ENCODE measurements at regions not wholly inside any gene's neighbourhood (a gene's known extent, or its start where the extent isn't known, plus 50 kb on each side); places are given as distances from the start of the nearest gene placed in this dataset.
"Not testable (repeated sequence)": the region's sequence is repeated elsewhere in the genome, so short reads cannot be mapped to it uniquely, and the experiment has no call there.

- TF ChIP-seq ATF3 (IDR thresholded peaks at IDR 0.05) (0 out of 2 replicates have a peak, but pooled peaks have one; percentile 11), ZNF764 (CRISPR knock-in tag; IDR thresholded peaks at IDR 0.05; ENCODE audit: low read depth) (peak; percentile 30; the same call in 1 of the 2 replicates), GTF2E2 (tag; IDR thresholded peaks at IDR 0.05) (peak; percentile 99), KHSRP (IDR thresholded peaks at IDR 0.05) (0 out of 2 replicates have a peak, but pooled peaks have one; percentile 51), NCOR1 (IDR thresholded peaks at IDR 0.05) (peak; percentile 89), ARID1B (IDR thresholded peaks at IDR 0.05) (peak; percentile 16; the same call in 1 of the 2 replicates), RAD21 (CRISPR knock-in tag; conservative IDR thresholded peaks at IDR 0.05 in 1 of 2, IDR thresholded peaks at IDR 0.05 in 1 of 2) (peak in 1 of 2 experiments; percentile 21; a peak in 1 of 4 replicates), TAF9B (IDR thresholded peaks at IDR 0.05; ENCODE audit: partially characterized antibody) (peak; percentile 84), ZNF561 (CRISPR knock-in tag; conservative IDR thresholded peaks at IDR 0.05) (0 out of 2 replicates have a peak, but pooled peaks have one; percentile 40), POLR2A (conservative IDR thresholded peaks at IDR 0.05) (peak; percentile 100), ZNF696 (CRISPR knock-in tag; conservative IDR thresholded peaks at IDR 0.05) (peak; percentile 75; the same call in 1 of the 2 replicates), MLLT1 (IDR thresholded peaks at IDR 0.05) (peak in 1 of 2 experiments; percentile 87; a peak in 2 of 4 replicates), POLR2G (IDR thresholded peaks at IDR 0.05; ENCODE audit: low read depth, low read length) (peak; percentile 66), MED1 (CRISPR knock-in tag; IDR thresholded peaks at IDR 0.05; ENCODE audit: borderline replicate concordance) (0 out of 2 replicates have a peak, but pooled peaks have one; percentile 41), HOXB6 (CRISPR knock-in tag; IDR thresholded peaks at IDR 0.05; ENCODE audit: borderline replicate concordance) (0 out of 2 replicates have a peak, but pooled peaks have one; percentile 61), POLR2H (tag; IDR thresholded peaks at IDR 0.05; ENCODE audit: low read depth) (peak; percentile 97), LEF1 (IDR thresholded peaks at IDR 0.05) (peak; percentile 35; the same call in 1 of the 2 replicates), NFXL1 (CRISPR knock-in tag; IDR thresholded peaks at IDR 0.05) (peak; percentile 28; the same call in 1 of the 2 replicates), ZNF253 (CRISPR knock-in tag; conservative IDR thresholded peaks at IDR 0.05) (peak; percentile 87; the same call in 1 of the 2 replicates), RUNX1 (IDR thresholded peaks at IDR 0.05; ENCODE audit: low read depth) (peak; percentile 70; the same call in 1 of the 2 replicates), ILF3 (IDR thresholded peaks at IDR 0.05; ENCODE audit: borderline replicate concordance) (peak; percentile 98), GTF2A2 (tag; IDR thresholded peaks at IDR 0.05) (peak; percentile 90), ZBTB26 (CRISPR knock-in tag; IDR thresholded peaks at IDR 0.05) (peak; percentile 99), ASH1L (IDR thresholded peaks at IDR 0.05; ENCODE audit: borderline replicate concordance, low read depth, partially characterized antibody) (peak; percentile 25)
- not testable (repeated sequence) for TF ChIP-seq ATF3 (CRISPR knock-in tag; conservative IDR thresholded peaks at IDR 0.05)
Observed at GRCh38 chr1:120354618-120355184, 60.1 kb upstream of the NBPF8 start (continued).

Measured in K562 (cell line).